ENCODE measurements at regions not wholly inside any gene's neighbourhood (a gene's known extent, or its start where the extent isn't known, plus 50 kb on each side); places are given as distances from the start of the nearest gene placed in this dataset.
"Not testable (repeated sequence)": the region's sequence is repeated elsewhere in the genome, so short reads cannot be mapped to it uniquely, and the experiment has no call there.

DNA sequence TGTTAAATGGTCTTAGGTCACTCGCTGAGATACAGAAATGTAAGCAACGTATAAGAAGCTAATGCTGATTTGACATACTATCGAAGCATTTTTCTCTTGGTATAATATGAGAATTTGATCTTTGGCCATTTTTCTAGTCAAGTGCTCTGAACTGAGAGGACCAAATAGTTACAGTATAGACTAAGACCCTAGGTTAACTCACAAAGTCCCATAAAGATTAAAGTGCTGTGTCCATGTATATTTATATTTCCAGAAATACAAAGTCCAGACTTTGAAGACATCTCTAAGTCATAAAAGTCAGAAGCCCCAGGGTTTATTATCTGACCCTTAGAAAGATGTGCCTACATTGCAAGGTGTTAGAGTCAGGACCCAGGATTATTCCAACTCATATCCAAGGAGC lies 752.4 kb upstream of the COX7C start:
- in situ Hi-C loops (cut with HindIII; ENCODE audit: low pct_ligation_motif_present, low pct_unique_long_range_greater_than_20kb, low sequenced_read_pairs): no loop called here
- no peak for DNase-seq

DNA sequence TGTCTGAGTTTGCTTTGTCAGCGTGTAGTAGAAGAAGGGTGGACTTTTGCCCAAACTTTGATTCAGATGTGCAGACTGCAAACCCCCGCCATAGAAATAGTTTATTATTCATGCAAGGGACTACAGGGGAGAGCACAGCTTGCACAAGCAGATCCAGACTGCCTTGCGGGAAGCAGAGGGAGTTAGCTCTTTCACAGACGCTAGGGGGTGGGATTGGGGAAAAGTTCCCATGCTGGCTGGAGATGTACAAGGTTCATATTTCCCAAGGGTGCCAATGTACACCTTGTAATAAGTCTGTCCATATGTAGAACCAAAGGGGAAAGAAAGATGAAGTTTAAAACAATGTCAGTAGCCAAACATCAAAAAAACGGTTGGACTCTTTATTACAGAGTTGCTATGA lies 749.7 kb upstream of the COX7C start:
- no peak for DNase-seq
- in situ Hi-C loops (cut with HindIII; ENCODE audit: low pct_ligation_motif_present, low pct_unique_long_range_greater_than_20kb, low sequenced_read_pairs): no loop called here

DNA sequence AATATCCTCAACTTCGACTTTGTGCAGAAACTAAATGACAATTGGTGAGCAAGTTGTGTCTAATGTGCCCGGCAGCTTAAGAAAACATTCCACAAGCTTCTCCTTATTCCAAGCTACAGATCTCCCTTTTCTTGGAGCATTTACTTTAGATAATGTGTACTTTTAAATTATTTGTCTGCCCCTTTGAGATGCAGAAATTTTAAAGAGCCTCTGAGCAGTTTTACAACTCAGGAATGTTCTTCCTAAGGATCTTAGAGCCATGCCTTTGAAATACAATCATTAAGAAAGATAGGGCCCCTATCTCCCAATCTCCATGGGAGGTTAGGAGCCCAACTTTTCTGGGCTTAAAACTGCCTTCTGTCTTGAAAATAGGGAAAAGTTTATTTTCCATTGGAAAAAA lies 723.7 kb upstream of the COX7C start:
- DNase-seq: no peak
- in situ Hi-C loops (cut with HindIII; ENCODE audit: low pct_ligation_motif_present, low pct_unique_long_range_greater_than_20kb, low sequenced_read_pairs): no loop called here

DNA sequence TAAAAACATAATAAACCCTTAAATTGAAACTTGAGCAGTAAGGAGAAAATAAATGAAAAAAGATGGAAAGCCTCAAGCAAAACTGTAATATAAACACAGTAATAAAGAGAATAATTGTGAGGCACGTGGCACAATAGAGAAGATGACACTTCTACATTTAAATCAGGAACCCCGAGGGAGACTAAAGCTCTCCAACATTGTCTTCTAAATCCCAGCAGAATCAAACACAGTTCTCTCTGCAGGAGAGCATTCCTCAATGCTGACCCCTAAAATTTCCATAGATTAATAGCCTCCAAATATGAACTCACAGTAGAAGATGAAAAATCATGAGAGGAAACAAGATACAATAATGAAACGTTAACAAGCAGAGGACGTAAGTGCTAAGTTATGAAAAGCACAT lies 721.2 kb upstream of the COX7C start:
- in situ Hi-C loops (cut with HindIII; ENCODE audit: low pct_ligation_motif_present, low pct_unique_long_range_greater_than_20kb, low sequenced_read_pairs): no loop called here
- DNase-seq: no peak

DNA sequence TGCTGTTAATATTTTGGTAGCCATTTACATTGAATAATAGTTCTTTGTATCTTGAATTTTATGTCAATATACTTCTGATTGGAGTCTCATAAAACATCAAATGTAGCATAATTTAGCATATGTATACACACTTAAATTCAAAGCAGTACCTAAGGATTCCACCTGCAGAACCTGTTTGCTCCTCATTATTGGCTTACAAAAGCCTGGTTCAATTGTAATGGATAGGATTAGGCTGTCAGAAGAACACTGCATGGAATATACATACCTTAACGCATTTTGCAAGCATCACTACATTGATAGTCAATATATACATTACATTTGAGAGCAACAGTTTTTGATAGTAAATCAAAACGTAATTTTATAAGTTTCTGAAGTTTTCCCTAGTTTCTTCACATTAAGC lies 711.3 kb upstream of the COX7C start:
- in situ Hi-C loops (cut with HindIII; ENCODE audit: low pct_ligation_motif_present, low pct_unique_long_range_greater_than_20kb, low sequenced_read_pairs): no loop called here

DNA sequence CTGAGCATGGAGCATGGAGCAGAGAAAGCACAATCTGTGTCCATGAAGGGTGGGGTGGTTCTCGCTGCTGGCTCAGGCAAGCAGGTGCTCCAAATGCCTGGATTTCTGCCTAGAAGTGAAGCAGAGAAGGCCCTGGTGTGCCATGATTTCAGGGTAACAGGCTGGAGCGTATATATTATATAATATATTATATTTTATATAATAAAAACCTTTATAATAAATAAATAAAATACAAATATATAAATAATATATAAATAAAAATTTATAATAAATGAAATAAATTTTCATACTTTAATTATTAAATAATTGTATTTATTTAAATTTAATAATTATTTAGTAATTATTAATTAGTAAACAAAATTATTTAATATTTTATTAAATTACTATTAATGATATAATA lies 707.4 kb upstream of the COX7C start:
- DNase-seq: no peak
- in situ Hi-C loops (cut with HindIII; ENCODE audit: low pct_ligation_motif_present, low pct_unique_long_range_greater_than_20kb, low sequenced_read_pairs): no loop called here

More for the DNA sequence above, 711.3 kb upstream of the COX7C start:
- no peak for DNase-seq

DNA sequence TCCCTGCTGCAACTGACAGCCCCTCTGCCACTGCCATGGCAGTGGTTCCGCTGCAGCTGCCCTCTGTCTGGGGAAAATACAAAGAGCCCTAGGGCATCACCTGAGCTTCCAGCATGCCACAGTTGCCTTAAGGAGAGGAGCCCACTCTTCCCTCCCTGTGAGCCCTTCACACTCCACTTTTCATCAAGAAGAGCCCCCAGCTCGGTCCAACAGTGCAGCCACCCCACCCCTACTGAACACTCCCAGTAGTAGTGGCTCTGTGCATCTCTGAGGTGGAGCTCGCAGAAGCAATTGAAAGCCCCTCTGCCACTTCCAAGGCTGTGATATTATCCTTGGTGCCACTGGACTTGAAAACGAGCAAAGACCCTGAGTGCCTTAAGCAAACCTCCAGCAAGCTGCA lies 696.8 kb upstream of the COX7C start:
- no peak for DNase-seq
- in situ Hi-C loops (cut with HindIII; ENCODE audit: low pct_ligation_motif_present, low pct_unique_long_range_greater_than_20kb, low sequenced_read_pairs): no loop called here

DNA sequence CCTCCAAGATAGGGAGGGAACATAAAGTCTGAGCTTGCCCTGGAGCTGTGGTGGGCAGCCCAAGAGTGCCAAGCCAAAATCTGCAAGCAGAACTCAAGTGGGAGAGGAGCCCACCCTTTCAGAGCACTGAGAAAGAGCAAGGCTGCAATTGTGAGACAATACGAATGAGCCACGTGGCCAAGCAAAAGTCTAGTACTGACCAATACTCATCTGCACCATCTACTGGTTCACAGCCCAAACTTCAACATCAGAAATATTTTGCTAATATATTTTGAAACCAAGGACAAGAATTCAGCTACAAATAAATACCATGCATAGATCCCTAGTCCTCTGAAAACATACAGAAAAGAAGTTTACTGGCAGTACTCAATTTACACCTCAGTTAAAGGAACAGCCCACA lies 696.2 kb upstream of the COX7C start:
- DNase-seq: no peak
- in situ Hi-C loops (cut with HindIII; ENCODE audit: low pct_ligation_motif_present, low pct_unique_long_range_greater_than_20kb, low sequenced_read_pairs): no loop called here

DNA sequence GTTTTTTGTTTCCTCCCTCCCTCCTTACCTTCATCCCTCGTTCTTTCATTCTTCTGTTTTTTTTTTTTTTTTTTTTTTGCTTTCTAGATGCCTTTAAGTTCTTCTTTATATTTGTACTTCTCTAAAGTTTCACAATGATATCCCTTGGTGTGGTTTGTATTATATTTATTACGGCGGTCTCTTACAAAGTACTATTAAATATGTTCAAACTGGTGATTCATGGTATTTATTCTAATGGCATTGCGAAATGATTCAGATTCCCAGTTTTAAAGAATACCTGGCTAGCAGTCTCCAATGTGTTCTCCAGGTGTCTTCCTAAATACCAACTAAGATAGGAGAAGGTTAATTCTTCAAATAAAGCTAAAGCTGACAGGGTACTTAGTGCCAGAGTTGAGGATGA lies 690.1 kb upstream of the COX7C start:
- DNase-seq: no peak
- in situ Hi-C loops (cut with HindIII; ENCODE audit: low pct_ligation_motif_present, low pct_unique_long_range_greater_than_20kb, low sequenced_read_pairs): no loop called here

DNA sequence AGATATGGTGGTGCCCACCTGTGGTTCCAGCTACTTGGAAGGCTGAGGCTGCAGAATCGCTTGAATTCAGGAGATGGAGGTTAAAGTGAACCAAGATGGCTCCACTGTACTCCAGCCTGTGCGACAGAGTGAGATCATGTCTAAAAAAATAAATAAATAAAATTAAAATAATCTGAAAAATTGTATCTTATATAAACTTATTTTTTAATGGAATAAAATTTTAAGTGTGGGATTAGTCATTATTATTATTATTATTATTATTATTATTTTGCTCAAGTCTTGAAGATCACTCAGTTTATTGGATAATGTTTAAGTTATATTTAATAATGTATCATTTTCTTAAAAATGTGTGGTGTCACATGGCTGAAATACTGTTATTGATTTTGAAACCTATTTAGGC lies 688.0 kb upstream of the COX7C start:
- in situ Hi-C loops (cut with HindIII; ENCODE audit: low pct_ligation_motif_present, low pct_unique_long_range_greater_than_20kb, low sequenced_read_pairs): no loop called here
- no peak for DNase-seq

DNA sequence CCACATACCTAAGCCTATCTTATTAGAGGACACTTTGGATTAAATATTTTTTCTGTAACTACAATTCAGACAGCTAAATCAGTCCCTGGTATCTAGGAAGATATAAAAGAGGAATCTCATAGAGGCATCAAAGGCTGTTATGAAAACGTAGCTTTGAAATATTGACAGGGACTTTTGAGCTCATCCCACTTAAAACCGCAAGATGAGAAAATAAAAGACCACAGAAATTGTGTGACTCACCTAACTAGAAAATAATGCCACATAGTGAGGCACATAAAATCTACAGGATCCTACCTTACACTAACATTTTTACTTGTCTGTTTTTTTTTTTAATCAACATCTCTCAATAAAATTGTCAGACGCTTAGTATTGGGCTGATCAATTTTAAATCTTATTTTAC lies 686.5 kb upstream of the COX7C start:
- DNase-seq: no peak
- in situ Hi-C loops (cut with HindIII; ENCODE audit: low pct_ligation_motif_present, low pct_unique_long_range_greater_than_20kb, low sequenced_read_pairs): no loop called here

DNA sequence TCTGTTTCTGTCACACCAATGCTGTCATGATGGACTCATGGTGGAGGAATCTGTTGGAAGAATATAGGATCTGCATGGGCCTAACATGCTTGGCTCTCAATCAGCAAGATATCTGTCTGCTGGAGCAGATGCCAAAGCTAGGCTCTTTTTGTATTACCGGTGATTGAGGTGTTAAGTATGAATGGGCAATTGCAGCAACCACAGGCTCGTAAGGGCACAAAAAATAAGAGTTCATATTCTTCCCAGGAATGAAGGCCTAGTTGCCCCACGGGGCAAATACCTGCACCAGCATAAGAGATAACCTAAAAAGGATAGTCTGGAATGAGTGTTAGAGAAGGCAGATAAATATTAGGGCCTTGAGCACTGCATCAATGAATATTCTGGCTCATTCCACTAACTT lies 679.5 kb upstream of the COX7C start:
- in situ Hi-C loops (cut with HindIII; ENCODE audit: low pct_ligation_motif_present, low pct_unique_long_range_greater_than_20kb, low sequenced_read_pairs): no loop called here
- no peak for DNase-seq

DNA sequence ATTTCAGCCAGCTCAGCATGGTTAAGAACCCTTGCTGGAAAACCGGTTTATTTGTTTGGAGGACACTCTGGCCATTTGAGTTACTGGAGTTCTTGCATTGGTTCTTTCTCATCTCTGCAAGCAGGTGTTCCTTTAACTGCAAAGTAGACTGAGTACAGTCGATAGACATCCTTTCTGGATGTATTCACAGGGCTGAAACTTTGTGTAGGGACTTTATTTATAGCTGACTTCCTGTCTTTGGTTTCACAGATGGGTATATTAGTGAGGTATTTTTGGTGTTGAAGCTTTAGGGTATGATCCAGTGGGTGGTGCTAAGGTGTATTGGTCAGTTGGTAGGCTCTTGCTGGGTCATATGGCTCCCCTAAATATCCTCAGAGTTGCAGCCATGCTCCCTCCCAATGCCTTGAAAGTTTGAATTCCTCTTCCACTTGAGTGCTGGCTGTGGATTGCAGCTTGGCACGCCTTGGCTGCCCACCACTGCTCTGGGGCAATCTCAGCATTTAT lies 666.0 kb upstream of the COX7C start:
- in situ Hi-C loops (cut with HindIII; ENCODE audit: low pct_ligation_motif_present, low pct_unique_long_range_greater_than_20kb, low sequenced_read_pairs): no loop called here
- no peak for DNase-seq

DNA sequence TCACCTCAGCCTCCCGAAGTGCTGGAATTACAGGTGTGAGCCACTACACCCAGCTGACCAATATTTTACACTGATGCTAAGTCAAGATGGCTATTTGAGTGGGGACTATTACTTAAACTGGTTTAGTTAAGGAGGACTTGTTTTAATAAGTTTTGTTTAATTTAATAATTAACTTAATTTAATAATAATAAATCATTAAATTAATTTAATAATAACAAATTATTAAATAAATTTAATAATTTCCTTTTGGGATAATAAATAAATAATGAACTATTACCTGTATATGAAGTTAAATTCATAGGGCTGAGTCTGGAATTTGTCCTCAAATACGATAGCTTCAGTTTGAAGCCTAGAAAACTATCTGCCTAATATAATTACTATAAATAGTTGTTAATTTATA lies 665.1 kb upstream of the COX7C start:
- in situ Hi-C loops (cut with HindIII; ENCODE audit: low pct_ligation_motif_present, low pct_unique_long_range_greater_than_20kb, low sequenced_read_pairs): no loop called here
- no peak for DNase-seq

DNA sequence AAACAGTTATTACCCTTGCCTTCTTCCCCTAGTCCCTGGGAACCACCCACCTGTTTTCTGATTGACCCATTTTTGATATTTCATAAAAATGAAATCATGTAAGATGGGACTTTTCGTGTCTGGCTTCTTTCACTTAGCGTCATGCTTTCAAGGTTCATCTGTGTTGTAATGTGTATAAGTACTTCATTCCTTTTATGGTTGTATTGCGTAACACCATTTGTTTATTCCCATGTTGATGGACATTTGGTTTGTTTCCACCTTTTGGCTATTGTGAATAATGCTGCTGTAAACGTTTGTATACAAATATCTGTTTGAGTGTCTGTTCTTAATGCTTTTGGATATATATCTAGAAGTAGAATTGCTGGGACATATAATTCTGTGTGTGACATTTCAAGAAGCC lies 650.1 kb upstream of the COX7C start:
- no peak for DNase-seq
- in situ Hi-C loops (cut with HindIII; ENCODE audit: low pct_ligation_motif_present, low pct_unique_long_range_greater_than_20kb, low sequenced_read_pairs): no loop called here

DNA sequence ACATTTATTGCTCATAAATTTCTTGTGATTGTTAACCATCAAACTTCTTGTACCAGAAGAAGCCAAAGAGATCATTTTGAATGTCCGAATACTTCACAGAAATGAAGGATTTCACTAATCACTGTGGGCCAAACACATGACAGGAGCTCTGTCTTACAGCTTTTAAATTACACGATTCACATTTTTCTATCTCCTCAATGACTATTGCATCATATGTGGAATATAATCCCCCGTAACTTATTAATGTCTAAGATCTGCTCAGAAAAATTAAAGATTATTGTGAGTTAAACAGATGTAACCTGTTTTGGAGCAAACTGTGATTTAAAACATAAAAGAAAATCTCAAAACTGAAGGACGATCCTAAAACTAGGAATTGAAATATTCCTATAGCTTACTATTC lies 645.2 kb upstream of the COX7C start:
- in situ Hi-C loops (cut with HindIII; ENCODE audit: low pct_ligation_motif_present, low pct_unique_long_range_greater_than_20kb, low sequenced_read_pairs): no loop called here
- no peak for DNase-seq

DNA sequence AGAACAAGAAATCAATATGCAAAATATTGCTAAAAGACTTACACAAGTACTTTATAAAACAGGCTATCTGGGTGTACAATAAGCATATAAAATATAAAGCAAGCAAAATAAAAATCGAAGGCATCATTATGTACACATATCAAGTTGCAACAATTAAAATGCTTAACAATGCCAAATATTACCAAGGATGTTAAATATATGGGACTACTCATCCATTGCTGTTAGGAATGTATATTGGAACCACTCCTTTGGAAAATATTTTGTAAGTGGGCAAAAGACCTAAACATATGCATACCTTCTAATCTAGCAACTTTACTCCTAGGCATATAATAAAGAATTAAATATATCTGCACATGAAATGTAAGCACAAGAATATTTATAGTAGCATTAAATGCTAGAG lies 632.6 kb upstream of the COX7C start:
- in situ Hi-C loops (cut with HindIII; ENCODE audit: low pct_ligation_motif_present, low pct_unique_long_range_greater_than_20kb, low sequenced_read_pairs): no loop called here

DNA sequence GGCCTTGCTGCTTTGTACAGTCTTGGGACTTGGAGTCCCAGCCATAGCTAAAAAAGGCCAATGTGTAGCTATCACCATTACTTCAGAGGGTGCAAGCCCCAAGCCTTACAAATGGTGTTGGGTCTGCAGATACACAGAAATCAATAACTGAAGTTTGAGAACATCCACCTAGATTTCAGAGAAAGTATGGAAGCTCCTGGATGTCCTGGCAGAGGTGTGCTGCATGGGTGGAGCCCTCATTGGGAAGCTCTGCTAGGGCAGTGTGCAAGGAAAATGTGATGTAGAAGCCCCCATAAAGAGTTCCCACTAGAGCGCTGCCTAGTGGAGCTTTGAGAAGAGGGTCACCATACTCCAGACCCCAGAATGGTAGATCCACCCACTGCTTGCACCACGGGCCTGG lies 626.7 kb upstream of the COX7C start:
- in situ Hi-C loops (cut with HindIII; ENCODE audit: low pct_ligation_motif_present, low pct_unique_long_range_greater_than_20kb, low sequenced_read_pairs): no loop called here
- DNase-seq: no peak

More for the DNA sequence above, 632.6 kb upstream of the COX7C start:
- no peak for DNase-seq

DNA sequence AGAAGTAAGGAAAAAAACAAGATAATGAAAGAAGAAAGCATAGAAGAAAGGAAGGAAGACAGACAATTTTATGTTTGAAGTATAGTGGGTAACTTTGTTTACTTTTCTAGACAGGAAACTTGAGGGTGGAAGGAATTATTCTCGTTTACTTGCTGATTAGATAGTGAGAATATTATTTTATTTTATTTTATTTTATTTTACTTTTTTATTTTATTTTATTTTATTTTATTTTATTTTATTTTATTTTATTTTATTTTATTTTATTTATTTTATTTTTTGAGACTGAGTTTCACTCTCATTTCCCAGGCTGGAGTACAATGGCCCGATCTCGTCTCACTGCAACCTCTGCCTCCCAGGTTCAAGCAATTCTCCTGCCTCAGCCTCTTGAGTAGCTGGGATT lies 623.1 kb upstream of the COX7C start:
- DNase-seq; in situ Hi-C loops (cut with HindIII; ENCODE audit: low pct_ligation_motif_present, low pct_unique_long_range_greater_than_20kb, low sequenced_read_pairs): not testable (repeated sequence)

DNA sequence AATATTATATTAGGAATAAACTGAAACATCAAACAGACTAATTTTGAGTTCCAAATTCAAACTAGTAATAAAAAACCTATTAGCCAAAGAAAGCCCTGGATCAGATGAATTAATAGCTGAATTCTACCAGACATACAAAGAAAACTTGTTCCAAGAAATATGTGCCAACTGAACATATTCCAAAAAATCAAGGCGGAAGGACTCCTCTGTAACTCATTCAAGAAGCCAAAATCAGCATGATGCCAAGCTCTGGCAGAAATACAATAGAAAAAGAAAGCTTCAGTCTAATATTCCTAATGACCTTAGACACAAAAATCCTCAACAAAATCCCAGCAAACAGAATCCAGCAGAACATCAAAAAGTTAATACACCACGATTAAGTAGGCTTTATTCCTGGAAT lies 619.1 kb upstream of the COX7C start:
- DNase-seq: no peak
- in situ Hi-C loops (cut with HindIII; ENCODE audit: low pct_ligation_motif_present, low pct_unique_long_range_greater_than_20kb, low sequenced_read_pairs): no loop called here

DNA sequence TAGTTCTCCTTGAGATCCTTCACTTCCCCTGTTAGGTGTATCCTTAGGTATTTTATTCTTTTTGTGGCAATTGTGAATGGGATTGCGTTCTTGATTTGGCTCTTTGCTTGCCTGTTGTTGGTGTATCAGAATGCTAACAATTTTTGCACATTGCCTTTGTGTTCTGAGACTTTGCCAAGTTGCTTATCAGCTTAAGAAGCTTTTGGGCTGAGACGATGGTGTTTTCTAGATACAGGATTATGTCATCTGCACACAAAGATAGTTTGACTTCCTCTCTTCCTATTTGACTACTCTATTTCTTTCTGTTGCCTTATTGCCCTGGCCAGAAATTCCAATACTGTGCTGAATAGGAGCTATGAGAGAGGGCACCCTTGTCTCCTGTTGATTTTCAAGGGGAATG lies 609.4 kb upstream of the COX7C start:
- in situ Hi-C loops (cut with HindIII; ENCODE audit: low pct_ligation_motif_present, low pct_unique_long_range_greater_than_20kb, low sequenced_read_pairs): no loop called here
- no peak for DNase-seq

All from ACHN (cell line).